ENCODE measurements at regions not wholly inside any gene's neighbourhood (a gene's known extent, or its start where the extent isn't known, plus 50 kb on each side); places are given as distances from the start of the nearest gene placed in this dataset.

- Histone ChIP-seq H3K9me3 (no peaks in the 10 kb centered on the region), H3K27ac (no peak overlapping the region), H3K27me3 (no peaks in the 10 kb centered on the region), H3K36me3 (no peaks in the 10 kb centered on the region), H3K4me3 (no peak overlapping the region), H3K4me1 (no peaks in the 10 kb centered on the region)
- no peak for DNase-seq
- TF ChIP-seq POLR2A (IDR thresholded peaks at IDR 0.05), result no peak
- TF ChIP-seq CTCF (IDR thresholded peaks at IDR 0.05), result no peak
These were observed 261.8 kb upstream of the NRXN1 start for GRCh38 chr2:51293566-51294200.

GRCh38 chr2:51291762-51292551, 260.0 kb upstream of the NRXN1 start:
- Histone ChIP-seq H3K4me1 (no peaks in the 10 kb centered on the region), H3K4me3 (no peak overlapping the region), H3K27me3 (no peaks in the 10 kb centered on the region), H3K27ac (no peak overlapping the region), H3K36me3 (no peaks in the 10 kb centered on the region), H3K9me3 (no peaks in the 10 kb centered on the region)
- no peak for DNase-seq
- TF ChIP-seq CTCF (IDR thresholded peaks at IDR 0.05) (no peak), POLR2A (IDR thresholded peaks at IDR 0.05) (no peak)

- no peak overlapping the region for H3K27ac ChIP-seq
- no peaks in the 10 kb centered on the region for H3K27me3 ChIP-seq
- no peaks in the 10 kb centered on the region for H3K36me3 ChIP-seq
- no peak overlapping the region for H3K4me3 ChIP-seq
- no peaks in the 10 kb centered on the region for H3K4me1 ChIP-seq
- TF ChIP-seq POLR2A (IDR thresholded peaks at IDR 0.05) (no peak), CTCF (IDR thresholded peaks at IDR 0.05) (no peak)
- H3K9me3 ChIP-seq, result no peaks in the 10 kb centered on the region
- no peak for DNase-seq
These were observed 258.8 kb upstream of the NRXN1 start for GRCh38 chr2:51290725-51291124.

GRCh38 chr2:51289045-51289444, 257.1 kb upstream of the NRXN1 start:
- no peak for TF ChIP-seq POLR2A (IDR thresholded peaks at IDR 0.05)
- no peak for TF ChIP-seq CTCF (IDR thresholded peaks at IDR 0.05)
- H3K27me3 ChIP-seq, result no peaks in the 10 kb centered on the region
- no peaks in the 10 kb centered on the region for H3K4me1 ChIP-seq

GRCh38 chr2:51268191-51268590, 236.3 kb upstream of the NRXN1 start:
- no peak overlapping the region for H3K27ac ChIP-seq
- no peaks in the 10 kb centered on the region for H3K27me3 ChIP-seq
- no peaks in the 10 kb centered on the region for H3K9me3 ChIP-seq
- no peaks in the 10 kb centered on the region for H3K4me1 ChIP-seq
- H3K4me3 ChIP-seq, result no peak overlapping the region
- TF ChIP-seq POLR2A (IDR thresholded peaks at IDR 0.05) (no peak), CTCF (IDR thresholded peaks at IDR 0.05) (no peak)
- DNase-seq, result no peak
- H3K36me3 ChIP-seq, result no peaks in the 10 kb centered on the region

More at GRCh38 chr2:51289045-51289444, 257.1 kb upstream of the NRXN1 start:
- DNase-seq, result no peak
- Histone ChIP-seq H3K9me3 (peaks cover 0 to 2% (median 0%) of the 10 kb centered on the region in 4 donors), H3K4me3 (no peak overlapping the region), H3K36me3 (no peaks in the 10 kb centered on the region), H3K27ac (no peak overlapping the region)

All from Peyer's patch (tissue), 4 donors.